ENCODE measurements at regions not wholly inside any gene's neighbourhood (a gene's known extent, or its start where the extent isn't known, plus 50 kb on each side); places are given as distances from the start of the nearest gene placed in this dataset.

DNA sequence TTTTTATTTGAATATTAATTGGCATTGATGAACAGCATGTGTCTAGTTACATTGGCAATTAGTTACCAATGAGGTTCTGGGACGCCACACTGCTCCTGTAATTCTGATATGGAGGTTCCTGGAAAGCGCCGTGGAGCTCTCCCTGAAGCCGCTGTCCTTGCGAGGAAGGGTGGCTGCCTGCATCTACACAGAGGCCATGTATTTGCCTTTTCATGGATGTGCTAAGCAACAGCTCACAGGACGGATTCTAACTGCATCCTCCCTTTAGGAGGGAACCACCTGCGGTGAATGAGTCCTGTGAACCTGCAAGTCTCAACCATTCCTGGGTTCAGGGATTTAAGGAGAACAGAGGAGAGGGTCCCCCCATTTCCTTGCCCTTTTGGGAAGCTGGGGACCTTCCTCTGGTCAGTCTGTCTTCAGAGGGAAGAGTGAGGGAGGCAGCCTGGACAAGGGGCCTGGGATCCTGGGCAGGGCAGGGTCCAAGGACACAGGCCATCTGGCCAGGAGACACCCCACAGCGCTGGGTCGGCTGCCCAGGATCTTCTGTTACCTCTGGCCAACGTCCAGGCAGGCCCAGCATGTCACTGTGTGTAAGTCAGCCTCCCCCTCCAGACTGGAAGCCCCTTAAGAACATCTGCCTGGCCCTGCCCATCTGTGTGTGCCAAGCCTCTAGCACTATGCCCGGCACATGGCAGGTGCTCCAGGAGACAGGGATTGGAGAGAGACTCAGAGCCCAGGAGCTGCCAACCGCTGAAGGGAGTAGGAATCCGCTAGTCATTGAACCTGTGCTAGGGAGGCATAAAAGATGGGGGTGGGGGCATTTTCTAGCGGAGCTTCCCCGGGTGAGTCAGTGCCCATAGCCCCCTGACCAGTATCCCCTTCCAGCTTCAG, 314.1 kb upstream of the TNRC6C start:
- H3K4me2 ChIP-seq: no peak overlapping the region
- no peaks in the 10 kb centered on the region for H3K27me3 ChIP-seq (ENCODE audit: insufficient read depth, low read depth)
- no peak overlapping the region for H3K9ac ChIP-seq
- no peaks in the 10 kb centered on the region for H3K79me2 ChIP-seq (ENCODE audit: insufficient read depth, low read depth)
- TF ChIP-seq, protein P1, sequence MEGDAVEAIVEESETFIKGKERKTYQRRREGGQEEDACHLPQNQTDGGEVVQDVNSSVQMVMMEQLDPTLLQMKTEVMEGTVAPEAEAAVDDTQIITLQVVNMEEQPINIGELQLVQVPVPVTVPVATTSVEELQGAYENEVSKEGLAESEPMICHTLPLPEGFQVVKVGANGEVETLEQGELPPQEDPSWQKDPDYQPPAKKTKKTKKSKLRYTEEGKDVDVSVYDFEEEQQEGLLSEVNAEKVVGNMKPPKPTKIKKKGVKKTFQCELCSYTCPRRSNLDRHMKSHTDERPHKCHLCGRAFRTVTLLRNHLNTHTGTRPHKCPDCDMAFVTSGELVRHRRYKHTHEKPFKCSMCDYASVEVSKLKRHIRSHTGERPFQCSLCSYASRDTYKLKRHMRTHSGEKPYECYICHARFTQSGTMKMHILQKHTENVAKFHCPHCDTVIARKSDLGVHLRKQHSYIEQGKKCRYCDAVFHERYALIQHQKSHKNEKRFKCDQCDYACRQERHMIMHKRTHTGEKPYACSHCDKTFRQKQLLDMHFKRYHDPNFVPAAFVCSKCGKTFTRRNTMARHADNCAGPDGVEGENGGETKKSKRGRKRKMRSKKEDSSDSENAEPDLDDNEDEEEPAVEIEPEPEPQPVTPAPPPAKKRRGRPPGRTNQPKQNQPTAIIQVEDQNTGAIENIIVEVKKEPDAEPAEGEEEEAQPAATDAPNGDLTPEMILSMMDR (conservative IDR thresholded peaks at IDR 0.05; ENCODE audit: low read depth, low read length): no peak
- H3K27ac ChIP-seq: no peak overlapping the region
- no peaks in the 10 kb centered on the region for H3K4me1 ChIP-seq (ENCODE audit: low read depth, poor library complexity, severe bottlenecking)
- H2AFZ ChIP-seq (ENCODE audit: low read depth): no peak overlapping the region
- no peaks in the 10 kb centered on the region for H3K36me3 ChIP-seq (ENCODE audit: insufficient read depth)
- H4K20me1 ChIP-seq (ENCODE audit: insufficient read depth): no peaks in the 10 kb centered on the region
- H3K4me3 ChIP-seq (IDR thresholded peaks at IDR 0.05; ENCODE audit: insufficient read depth, low read depth, low read length): no peak overlapping the region

DNA sequence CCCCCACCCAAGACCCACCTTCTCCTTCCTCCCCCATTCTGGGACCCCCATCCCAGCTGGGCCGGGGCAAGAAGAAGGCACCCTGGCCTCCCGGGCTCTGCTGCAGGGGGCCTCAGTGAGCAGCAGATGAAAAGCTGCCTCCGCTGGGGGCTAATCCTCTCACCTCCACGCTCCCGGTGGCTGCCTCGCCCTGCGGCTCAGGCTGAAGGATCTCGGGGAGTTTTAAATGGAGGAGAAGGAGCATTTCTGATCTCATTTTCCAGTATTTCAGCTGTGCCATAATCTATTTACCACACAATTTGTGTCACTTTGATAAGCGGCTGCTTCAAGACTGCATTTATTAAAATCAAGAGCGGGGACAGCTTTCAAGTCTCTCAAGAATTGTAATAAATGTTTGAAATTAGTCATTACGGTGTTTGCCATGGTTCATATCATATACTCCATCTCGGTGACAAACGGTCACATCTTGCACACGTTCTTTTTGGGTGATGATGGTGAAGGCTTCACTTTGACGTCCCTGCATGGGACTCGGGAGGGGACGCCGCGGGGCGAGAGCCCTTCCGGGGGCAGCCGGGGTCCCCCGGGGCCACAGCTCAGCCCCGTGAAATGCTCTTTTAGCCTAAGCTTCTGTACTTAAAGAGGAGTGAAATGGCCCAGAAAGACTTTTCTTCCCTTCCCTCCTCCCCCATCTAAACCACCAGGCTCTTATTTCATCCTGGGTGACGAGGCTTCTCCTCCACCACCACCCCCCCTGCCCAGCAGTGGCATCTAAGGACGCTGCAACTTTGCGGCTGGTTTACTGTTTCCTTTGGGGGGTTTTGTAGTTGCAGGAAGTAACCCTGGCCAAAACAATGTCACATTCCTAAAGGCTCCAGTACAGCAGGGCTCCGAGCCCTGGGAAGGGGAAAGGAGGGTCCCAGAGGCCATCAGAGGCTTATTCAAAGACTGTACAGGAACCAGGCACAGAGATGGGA, 313.1 kb upstream of the TNRC6C start:
- Histone ChIP-seq H3K4me2 (no peak overlapping the region), H3K9ac (no peak overlapping the region), H2AFZ (ENCODE audit: low read depth) (no peak overlapping the region)

DNA sequence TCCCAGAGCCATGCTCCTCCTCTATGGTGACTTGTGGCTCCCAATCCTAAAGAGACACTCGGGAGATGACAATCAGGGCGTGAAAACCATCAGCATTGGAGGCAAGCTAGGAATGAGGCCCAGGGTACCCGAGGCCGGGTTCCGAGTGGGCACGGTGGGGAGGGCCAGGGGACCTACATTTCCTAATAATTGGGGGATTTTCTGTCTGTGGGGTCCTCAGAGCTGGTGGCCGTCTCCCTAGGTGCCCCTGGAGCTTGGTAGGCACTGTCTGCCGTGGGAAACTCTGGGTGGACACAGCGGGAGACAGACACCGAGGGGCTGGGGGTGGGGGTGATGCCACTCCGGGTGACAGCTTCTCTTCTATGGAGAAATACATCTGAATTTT, 312.5 kb upstream of the TNRC6C start:
- Histone ChIP-seq H3K4me3 (IDR thresholded peaks at IDR 0.05; ENCODE audit: insufficient read depth, low read depth, low read length) (no peak overlapping the region), H3K27me3 (ENCODE audit: insufficient read depth, low read depth) (no peaks in the 10 kb centered on the region), H4K20me1 (ENCODE audit: insufficient read depth) (no peaks in the 10 kb centered on the region), H3K9ac (no peak overlapping the region), H3K36me3 (ENCODE audit: insufficient read depth) (no peaks in the 10 kb centered on the region), H2AFZ (ENCODE audit: low read depth) (no peak overlapping the region), H3K4me1 (ENCODE audit: low read depth, poor library complexity, severe bottlenecking) (peaks cover 4% of the 10 kb centered on the region), H3K27ac (no peak overlapping the region), H3K4me2 (no peak overlapping the region), H3K79me2 (ENCODE audit: insufficient read depth, low read depth) (no peaks in the 10 kb centered on the region)
- TF ChIP-seq, protein P1 (conservative IDR thresholded peaks at IDR 0.05; ENCODE audit: low read depth, low read length): no peak

More for the DNA sequence above, 313.1 kb upstream of the TNRC6C start:
- no peak overlapping the region for H3K27ac ChIP-seq
- H3K36me3 ChIP-seq (ENCODE audit: insufficient read depth): no peaks in the 10 kb centered on the region
- peaks cover 4% of the 10 kb centered on the region for H3K4me1 ChIP-seq (ENCODE audit: low read depth, poor library complexity, severe bottlenecking)
- no peak overlapping the region for H3K4me3 ChIP-seq (IDR thresholded peaks at IDR 0.05; ENCODE audit: insufficient read depth, low read depth, low read length)
- H3K27me3 ChIP-seq (ENCODE audit: insufficient read depth, low read depth): no peaks in the 10 kb centered on the region
- TF ChIP-seq, protein P1 (conservative IDR thresholded peaks at IDR 0.05; ENCODE audit: low read depth, low read length): no peak
- H3K79me2 ChIP-seq (ENCODE audit: insufficient read depth, low read depth): no peaks in the 10 kb centered on the region
- no peaks in the 10 kb centered on the region for H4K20me1 ChIP-seq (ENCODE audit: insufficient read depth)

DNA sequence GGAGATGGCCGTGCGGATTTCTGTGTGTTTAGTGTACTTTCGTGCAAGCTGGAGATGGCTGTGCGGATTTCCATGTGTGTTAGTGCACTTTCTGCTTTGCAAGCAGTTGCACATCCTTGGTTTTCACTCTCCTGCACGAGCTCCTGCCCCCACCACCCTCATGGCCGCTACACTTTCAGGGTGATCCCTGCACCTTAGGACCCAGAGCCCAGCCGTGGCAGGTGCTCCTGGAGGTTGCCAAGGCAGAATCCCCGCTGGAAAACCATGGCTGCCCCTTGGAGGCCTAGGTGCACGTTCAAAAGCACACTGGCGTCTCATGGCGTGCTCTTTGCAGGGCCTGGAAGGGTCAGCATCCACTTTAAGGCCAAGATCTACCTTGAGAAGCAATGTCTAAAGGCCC, 311.0 kb upstream of the TNRC6C start:
- H2AFZ ChIP-seq (ENCODE audit: low read depth): no peak overlapping the region
- H3K27ac ChIP-seq: no peak overlapping the region
- no peaks in the 10 kb centered on the region for H3K27me3 ChIP-seq (ENCODE audit: insufficient read depth, low read depth)

More for the DNA sequence above, 311.0 kb upstream of the TNRC6C start:
- Histone ChIP-seq H3K4me3 (IDR thresholded peaks at IDR 0.05; ENCODE audit: insufficient read depth, low read depth, low read length) (no peak overlapping the region), H3K36me3 (ENCODE audit: insufficient read depth) (no peaks in the 10 kb centered on the region), H3K79me2 (ENCODE audit: insufficient read depth, low read depth) (no peaks in the 10 kb centered on the region), H3K9ac (no peak overlapping the region), H3K4me1 (ENCODE audit: low read depth, poor library complexity, severe bottlenecking) (peaks cover 4% of the 10 kb centered on the region), H3K4me2 (no peak overlapping the region), H4K20me1 (ENCODE audit: insufficient read depth) (no peaks in the 10 kb centered on the region)
- TF ChIP-seq, protein P1 (conservative IDR thresholded peaks at IDR 0.05; ENCODE audit: low read depth, low read length): no peak
